Uterus (tissue), 2 donors: ENCODE measurements at regions not wholly inside any gene's neighbourhood (a gene's known extent, or its start where the extent isn't known, plus 50 kb on each side); places are given as distances from the start of the nearest gene placed in this dataset.

Experiments used
- CTCF ChIP-seq, 4 experiments: fragments of 200-600 bp in 2 of 4; fragments of 450-650 bp in 2 of 4; sonication (generic) in 2 of 4; IDR thresholded peaks; one replicate each; pipeline ENCODE4 v1.5.1; 2016 to 2019; ENCODE audit warnings: antibody characterized with exemption in 4 of 4, mild to moderate bottlenecking in 2 of 4, moderate library complexity in 1 of 4
- POLR2A ChIP-seq, 2 donors: fragments of 450-650 bp; IDR thresholded peaks; one replicate each; pipeline ENCODE4 v1.6.1; 2016; ENCODE audit warnings: antibody characterized with exemption in 2 of 2, mild to moderate bottlenecking in 1 of 2, moderate library complexity in 1 of 2

- TF ChIP-seq CTCF (IDR thresholded peaks at IDR 0.05) = no peak
- no peak for TF ChIP-seq POLR2A (IDR thresholded peaks at IDR 0.05)
Measured at GRCh38 chr3:144662729-144663128, 691.1 kb downstream of the DIPK2A start.
